HG03457 (cell line): ENCODE measurements at regions not wholly inside any gene's neighbourhood (a gene's known extent, or its start where the extent isn't known, plus 50 kb on each side); places are given as distances from the start of the nearest gene placed in this dataset.

Experiments
- ATAC-seq: cut with Tn5 transposase; IDR thresholded peaks from one replicate; pipeline ENCODE4 v1.9.1; 2021; ENCODE audit warnings: moderate number of reproducible peaks; ENCODE audit not compliant: unreplicated experiment

DNA sequence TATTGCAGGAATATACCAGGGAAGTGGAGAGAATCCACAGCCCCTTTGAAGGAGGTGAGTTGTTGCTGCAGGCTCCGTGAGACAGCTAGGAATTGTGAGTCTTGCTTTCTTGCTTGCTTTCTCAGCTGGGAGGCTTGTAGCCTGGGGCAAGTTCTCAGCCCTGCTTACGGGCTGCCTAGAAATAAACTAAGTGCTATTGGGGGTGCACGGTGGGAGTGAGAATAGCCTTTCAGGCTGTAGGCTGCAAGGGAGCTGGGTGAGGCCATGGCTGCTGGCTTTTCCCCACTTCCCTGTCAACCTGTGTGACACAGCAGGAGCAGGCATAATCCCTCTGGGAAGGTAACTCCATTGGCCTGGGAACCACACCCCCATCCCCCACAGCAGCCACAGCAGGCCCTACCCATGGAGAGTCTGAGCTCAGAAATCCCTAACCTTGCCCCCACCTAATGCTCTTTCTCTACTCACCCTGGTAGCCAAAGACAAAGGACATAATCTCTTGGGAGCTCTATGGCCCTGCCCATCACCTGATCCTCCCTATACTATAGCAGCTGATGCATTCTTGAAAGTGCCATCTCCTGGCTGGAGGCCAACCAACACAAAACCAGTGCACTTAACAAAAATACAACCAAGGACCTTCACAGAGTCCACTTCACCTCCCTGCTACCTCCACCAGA, 113.0 kb downstream of the MMRN1 start:
- ATAC-seq, result no peak

DNA sequence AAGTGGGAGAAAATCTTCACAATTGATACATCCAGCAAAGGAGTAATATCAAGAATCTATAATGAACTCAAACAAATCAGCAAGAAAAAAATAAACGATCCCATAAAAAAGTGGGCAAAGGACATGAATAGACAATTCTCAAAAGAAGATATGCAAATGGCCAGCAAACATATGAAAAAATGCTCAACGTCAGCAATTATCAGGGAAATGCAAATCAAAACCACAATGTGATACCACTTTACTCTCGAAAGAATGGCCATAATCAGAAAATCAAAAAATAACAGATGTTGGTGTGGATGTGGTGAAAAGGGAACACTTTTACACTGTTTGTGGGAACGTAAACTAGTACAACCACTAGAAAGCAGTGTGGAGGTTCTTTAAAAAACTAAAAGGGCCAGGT, 114.3 kb upstream of the CCSER1 start:
- ATAC-seq, result no peak

DNA sequence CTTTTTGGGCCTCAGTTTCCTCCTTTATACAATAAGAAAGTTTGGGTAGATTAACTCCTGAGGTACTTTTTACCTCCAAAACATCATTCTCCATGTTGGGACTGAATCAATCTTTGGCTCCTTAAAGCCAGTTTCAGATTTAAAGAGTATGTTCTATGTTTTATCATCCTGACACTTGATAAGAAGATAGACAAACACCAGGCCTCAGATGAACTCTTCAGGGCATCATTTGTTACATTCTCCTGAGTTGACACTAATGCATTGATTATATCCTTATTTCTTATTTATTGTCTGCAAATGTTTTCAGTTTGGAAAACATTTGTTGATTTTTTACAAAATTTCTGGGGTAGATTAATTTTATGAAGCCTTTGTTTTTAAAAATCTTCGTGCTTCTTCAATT, 102.7 kb upstream of the CCSER1 start:
- no peak for ATAC-seq

DNA sequence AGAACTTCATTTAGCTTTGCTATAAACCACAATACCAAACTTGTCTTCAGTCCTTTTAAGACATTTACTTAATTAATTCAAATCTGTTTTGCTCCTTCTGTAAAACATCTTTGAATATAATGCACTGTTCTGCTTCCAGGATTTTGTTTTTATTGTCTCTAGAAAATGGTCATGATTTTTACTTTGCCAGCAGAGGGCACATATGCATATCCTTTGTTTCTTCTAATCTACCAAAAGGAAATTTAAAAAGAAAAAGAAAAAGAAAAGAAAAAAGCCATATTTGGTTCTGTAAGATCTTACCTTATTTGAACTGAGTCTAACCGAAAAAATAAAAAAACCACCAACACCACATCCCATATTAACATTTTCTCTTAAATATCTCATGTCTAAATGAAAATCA, 101.9 kb upstream of the CCSER1 start:
- ATAC-seq, result no peak

DNA sequence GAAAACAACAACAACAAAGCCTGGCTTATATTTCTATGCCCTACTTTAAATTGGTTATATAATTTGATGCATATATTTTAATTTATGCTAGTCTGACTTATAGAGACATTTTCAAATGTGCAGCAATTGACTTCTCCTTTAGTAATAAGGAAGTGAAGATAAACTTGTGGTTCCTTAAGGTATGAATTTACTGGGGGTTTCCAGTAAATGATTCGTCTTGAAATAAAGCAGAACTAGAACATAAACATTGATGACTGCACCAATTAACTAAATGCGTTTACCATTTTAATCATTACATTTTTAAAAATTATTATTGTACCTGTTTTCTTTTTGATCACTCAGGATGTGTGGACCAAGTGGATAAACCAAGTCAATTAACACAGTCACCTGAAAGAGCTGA, 99.6 kb upstream of the CCSER1 start:
- ATAC-seq, result peak; percentile 93

DNA sequence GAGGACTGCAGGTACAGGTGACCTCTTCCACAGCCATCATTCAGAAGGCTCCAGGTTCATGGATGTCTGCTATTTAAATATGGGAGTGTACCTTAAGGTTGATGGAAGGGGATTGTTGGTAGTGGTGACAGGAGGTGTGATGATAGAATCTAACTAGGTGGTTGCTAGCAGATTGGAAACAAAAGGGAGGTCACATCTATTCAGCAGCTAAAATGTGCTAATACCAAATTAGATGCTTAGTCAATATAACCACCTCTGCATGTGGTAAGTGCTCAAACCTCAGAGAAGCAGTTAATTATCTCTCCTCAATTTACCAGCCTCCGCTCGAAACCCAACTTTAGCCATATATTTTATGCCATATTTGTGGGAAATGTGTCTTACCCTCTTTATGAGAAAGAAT, 98.7 kb upstream of the CCSER1 start:
- ATAC-seq, result no peak

DNA sequence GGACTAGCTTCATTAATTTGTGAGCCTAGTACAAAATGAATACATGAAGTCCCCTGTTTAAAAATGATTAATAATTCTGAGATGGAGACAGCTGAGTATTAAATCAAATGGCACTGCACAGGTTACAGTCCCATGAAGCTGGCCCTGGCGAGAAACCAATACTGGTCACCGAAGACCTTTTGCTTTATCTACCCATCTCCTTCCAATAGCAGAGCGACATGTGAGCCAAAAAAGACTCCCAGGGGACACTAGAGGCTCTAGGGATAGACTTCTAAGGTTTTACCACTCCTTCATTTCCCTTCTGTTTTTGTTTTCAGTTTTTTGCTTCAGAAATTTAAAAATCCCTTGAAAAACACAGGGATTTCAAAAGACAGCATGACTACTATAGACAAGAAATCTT, 97.0 kb upstream of the CCSER1 start:
- ATAC-seq, result no peak

DNA sequence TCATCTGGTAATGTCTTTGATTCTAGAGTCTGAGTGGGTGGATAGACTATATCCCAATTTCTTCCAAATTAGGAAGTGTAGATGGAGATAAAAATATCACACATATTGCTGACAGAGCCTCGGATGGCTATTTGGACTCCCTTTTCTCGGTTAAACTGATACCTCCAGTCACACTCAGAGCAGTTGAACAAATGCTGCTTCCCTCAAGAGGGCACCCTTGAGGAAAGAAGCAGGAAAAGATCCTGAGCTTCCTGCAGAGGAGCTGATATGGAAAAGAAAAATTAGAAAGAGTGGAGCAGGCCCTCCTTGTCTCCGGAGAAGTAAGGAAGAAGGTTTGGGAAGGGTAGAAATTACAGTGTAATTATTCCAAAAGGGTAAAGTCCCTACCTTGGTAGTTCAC, 96.2 kb upstream of the CCSER1 start:
- no peak for ATAC-seq

DNA sequence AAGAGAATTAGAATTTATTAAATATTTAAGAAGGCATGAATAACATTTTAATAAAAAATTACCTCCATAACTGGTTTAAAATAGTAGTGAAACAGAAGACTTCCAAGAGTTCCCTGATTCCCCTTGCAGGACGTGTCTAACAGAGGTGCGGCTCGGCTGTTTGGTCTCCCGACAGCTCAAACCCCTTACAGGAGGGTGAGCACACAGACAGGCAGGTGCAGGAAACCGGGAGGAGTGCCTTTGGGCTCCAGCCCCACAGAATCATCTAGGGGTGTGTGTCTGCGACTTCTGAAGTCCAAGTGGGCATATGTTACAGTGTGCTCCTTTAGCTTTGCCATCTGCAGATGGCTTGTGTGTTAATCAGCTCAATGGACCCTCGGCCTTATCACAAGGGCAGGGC, 88.1 kb upstream of the CCSER1 start:
- no peak for ATAC-seq

DNA sequence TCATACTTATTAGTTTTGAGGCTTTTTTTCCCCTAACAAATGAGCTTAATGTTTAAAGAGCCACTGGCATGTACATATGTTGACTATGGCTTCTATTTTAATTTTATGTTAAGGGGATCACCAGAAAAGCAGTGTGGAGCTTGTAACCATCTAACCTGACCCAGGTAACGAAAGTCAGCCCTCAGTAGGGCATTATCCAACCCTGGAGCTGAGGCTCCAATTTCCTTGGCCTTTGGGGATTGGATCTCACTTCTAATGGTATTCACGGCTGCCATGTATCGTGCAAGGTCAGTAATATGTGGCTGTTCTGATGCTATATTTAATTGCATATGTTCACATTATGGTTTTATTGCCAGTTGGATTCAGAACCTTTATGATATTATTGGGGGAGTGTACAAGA, 75.2 kb upstream of the CCSER1 start:
- ATAC-seq, result no peak

DNA sequence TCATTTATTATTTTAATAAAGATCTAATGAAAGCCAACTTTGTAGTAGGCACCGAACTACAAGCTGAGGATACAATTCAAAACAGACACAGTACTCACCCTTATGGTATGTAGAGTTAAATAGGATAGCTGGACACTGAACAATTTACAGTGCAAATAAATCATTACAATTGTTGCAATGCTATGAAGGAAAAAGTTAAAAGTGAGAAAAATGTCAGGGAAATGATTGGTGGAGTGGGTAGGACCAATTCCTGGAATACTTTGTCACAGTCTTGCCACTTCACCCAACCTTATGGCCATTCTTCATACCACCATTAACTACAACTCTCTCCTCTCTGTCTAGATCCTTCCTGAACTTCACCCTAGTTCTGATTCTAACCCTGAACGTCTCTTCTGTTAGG, 70.1 kb upstream of the CCSER1 start:
- ATAC-seq, result no peak

DNA sequence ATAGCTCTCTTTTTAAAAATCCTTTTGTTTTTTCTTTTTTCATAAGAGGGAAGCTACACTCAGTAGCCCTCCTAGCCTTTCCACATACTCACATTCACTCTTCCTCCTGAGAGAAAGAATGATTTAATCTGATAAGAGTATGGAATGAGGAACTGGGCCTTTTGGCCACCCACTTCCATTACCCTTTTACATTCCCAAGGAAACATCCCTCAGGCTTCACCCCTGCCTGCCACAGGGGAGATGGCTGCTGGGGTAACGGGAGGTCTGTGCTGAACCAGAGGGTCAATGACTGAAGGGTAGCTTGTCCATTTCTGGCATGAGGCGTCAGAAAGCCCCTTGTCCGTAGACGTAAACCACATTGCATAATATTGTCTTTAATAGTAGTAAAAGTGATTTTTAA, 67.2 kb upstream of the CCSER1 start:
- ATAC-seq, result no peak

DNA sequence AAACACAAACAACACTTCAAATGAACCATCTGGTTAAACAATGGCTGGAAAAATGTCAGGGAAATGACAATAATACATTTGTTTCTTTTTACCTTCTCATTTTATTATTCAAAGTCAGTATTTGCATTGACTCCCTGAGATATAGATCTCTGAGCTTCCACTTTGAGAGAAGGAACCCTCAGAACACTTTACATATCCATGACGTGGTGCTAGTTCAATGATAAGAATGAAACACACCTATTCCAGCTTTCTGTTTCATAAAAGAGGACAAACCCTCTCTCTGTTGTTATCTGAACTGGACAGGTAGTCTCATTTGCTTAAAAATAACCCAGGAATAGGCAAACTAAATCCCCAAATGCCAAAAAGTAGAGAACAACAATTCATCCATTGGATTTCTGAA, 65.3 kb upstream of the CCSER1 start:
- ATAC-seq, result no peak

DNA sequence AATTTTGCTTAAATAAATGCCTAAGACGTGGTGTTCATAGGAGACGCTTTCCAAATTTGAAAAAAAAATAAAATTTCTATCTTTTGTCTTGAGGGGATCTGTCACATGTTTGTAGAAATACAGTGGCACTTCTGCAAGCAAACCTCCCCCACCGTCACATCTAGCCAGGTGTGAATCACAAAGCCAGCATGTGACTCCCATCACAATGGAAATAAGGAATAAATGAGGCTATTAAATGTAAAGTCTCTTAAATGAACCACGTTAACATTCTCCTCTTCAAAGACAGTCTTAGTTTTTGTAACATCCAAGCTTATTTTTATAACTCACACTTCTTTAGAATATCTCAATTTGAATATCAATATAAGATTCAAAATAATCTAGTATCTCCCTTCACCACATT, 63.0 kb upstream of the CCSER1 start:
- no peak for ATAC-seq

DNA sequence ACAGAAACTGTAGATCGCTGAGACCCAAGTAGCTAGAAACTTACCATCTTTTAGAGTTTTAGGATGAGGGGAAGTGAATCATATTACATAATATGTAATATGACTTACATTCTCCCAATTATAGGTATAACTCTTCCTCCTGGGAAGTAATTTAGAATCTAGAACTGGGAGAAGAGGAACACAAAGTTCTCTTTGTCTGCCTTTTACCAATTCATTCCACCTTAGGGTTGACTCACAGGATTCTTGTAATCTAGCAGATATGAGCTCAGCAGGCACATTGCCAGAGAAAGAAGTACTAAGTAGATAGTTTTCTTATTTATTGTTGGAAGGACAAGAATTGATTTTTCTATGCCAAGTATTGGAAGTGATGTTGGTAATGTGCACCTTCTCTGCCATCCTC, 58.0 kb upstream of the CCSER1 start:
- no peak for ATAC-seq

DNA sequence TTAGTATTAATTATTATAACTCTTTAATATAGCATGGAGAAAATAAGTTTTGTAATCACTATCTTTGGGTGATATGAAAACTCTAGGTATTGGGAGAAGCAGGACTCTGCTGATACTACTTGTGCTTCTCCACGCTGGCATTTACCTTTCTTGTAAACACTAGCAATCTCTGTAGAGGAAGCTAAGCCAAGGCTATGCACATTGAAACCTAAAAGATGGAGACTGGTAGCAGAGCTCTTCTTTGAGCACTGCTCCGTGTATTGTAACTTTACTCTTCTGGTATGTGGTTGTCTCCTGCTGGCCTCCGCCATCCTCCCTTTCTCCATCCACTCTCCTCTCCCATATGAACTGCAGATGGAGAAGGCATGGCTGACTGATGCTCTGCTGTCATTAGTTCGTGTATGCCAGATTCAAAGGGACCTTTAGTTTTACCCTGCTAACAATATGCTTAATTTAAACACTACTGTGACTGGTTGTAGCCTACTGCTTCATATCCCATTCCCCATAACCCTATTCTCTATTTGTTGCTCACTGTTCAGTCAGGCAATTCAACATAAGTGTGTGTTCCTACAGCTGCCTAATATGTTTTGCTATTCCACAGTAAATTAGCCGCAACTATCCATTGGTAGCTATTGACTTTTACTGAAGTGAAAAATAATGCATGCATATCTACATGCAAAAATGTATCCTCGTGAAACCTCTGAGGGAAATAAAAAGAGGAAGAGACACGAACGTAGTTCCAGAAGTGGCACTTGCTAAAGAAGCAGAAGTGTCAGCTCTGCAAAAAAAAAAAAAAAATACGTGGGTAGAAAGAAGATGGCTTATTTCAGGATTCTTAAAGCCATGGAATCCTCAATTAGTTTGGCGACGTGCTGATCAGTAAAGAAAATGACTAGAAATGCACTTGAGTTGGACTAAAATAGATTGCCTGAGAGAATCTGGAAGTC, 55.6 kb upstream of the CCSER1 start:
- ATAC-seq, result no peak

DNA sequence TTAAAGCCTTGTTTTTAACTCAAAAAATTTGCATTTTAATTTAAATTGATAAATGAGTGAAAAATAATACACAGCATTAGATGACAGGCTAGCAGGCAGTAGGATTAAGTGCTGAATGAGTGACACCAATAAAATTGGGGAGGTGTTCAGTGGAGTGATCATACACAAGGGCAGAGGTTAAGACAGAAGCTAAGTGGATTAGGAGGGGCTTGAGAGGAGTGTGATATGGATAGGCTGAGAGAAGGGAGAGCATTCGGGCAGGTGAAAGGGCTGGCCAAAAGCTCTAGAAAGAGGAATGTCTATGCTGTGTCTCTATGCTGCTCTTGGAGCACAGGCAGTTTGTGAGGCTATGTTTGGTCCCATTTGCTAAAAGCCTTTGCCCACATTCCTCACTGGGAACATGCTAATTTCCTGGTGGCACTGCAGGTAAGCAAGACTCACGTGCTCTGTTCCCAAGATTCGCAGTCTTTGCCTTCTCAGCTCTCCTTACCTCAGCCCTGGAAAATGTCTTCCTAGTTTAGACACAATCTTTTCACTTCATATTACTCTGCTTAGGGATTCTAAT, 52.8 kb upstream of the CCSER1 start:
- ATAC-seq, result no peak
